ENCODE measurements at regions not wholly inside any gene's neighbourhood (a gene's known extent, or its start where the extent isn't known, plus 50 kb on each side); places are given as distances from the start of the nearest gene placed in this dataset.

GRCh38 chr2:180572346-180572745, 408.1 kb upstream of the UBE2E3 start:
- TF ChIP-seq REST (IDR thresholded peaks at IDR 0.05; ENCODE audit: insufficient read depth in 1 of 2, low read depth in 2 of 2, low read length in 2 of 2) (no peak), SIN3A (IDR thresholded peaks at IDR 0.05; ENCODE audit: borderline replicate concordance, insufficient read depth, low read length) (no peak)
